ENCODE measurements at regions not wholly inside any gene's neighbourhood (a gene's known extent, or its start where the extent isn't known, plus 50 kb on each side); places are given as distances from the start of the nearest gene placed in this dataset.

DNA sequence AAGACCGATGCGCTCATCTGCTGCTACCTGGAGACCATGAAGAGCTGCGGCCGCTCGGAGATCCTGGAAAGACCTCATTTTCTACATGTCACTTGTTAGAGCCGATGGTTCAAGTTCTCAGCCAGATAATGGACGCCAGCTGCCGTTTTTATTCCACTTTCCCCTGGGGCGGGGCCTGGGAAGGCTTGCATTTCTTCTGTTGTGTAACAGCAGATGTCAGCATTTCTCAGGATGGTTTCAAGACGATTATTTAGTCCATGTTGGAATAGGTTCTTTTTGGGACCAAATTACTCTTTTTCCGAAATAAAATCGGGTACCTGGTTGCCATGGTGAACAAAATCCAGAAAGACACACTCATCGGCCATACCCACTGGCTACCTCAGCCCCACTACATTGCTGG is 1418.3 kb downstream of the CDH11 start:
- Mint-ChIP-seq H3K4me3 (no peak overlapping the region), H3K36me3 (ENCODE audit: low read depth) (no peaks in the 10 kb centered on the region), H3K27ac (no peak overlapping the region), H3K9me3 (peaks cover 21% of the 10 kb centered on the region), H3K4me1 (ENCODE audit: low read depth) (no peaks in the 10 kb centered on the region), H3K27me3 (no peaks in the 10 kb centered on the region)
- no peaks in the 10 kb centered on the region for H3K36me3 ChIP-seq (ENCODE audit: insufficient read depth, low read length)
- H3K4me1 ChIP-seq (ENCODE audit: insufficient read depth, low read length) = no peaks in the 10 kb centered on the region
- no peak for ATAC-seq (ENCODE audit: poor library complexity)
- peaks cover 0 to 27% of the 10 kb centered on the region in 2 experiments for H3K9me3 ChIP-seq (ENCODE audit: control insufficient read depth in 1 of 2, insufficient read depth in 1 of 2, low read length in 2 of 2)
- DNase-seq = no peak
- TF ChIP-seq, protein P1, sequence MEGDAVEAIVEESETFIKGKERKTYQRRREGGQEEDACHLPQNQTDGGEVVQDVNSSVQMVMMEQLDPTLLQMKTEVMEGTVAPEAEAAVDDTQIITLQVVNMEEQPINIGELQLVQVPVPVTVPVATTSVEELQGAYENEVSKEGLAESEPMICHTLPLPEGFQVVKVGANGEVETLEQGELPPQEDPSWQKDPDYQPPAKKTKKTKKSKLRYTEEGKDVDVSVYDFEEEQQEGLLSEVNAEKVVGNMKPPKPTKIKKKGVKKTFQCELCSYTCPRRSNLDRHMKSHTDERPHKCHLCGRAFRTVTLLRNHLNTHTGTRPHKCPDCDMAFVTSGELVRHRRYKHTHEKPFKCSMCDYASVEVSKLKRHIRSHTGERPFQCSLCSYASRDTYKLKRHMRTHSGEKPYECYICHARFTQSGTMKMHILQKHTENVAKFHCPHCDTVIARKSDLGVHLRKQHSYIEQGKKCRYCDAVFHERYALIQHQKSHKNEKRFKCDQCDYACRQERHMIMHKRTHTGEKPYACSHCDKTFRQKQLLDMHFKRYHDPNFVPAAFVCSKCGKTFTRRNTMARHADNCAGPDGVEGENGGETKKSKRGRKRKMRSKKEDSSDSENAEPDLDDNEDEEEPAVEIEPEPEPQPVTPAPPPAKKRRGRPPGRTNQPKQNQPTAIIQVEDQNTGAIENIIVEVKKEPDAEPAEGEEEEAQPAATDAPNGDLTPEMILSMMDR (IDR thresholded peaks at IDR 0.05) = no peak
- H3K27me3 ChIP-seq (ENCODE audit: control insufficient read depth in 1 of 2, insufficient read depth in 2 of 2, low read length in 2 of 2) = no peaks in the 10 kb centered on the region
- CTCF ChIA-PET = no interaction called here
- H3K27ac ChIP-seq (ENCODE audit: low read depth in 1 of 2, low read length in 2 of 2) = no peak overlapping the region
- POLR2A ChIA-PET = no interaction called here
- H3K4me3 ChIP-seq (ENCODE audit: low read length) = no peak overlapping the region
- intact Hi-C loops (cut with DNase I, micrococcal nuclease) = loop anchor here in 1 of 2 experiments (1.0 kb wide), 1 partner anchor 37 kb away; no protein-coding TSS in a partner anchor

- DNase-seq = no peak
- Histone ChIP-seq H3K9me3 (ENCODE audit: control insufficient read depth in 1 of 2, insufficient read depth in 1 of 2, low read length in 2 of 2) (peaks cover 0 to 32% of the 10 kb centered on the region in 2 experiments), H3K4me1 (ENCODE audit: insufficient read depth, low read length) (no peaks in the 10 kb centered on the region), H3K36me3 (ENCODE audit: insufficient read depth, low read length) (no peaks in the 10 kb centered on the region), H3K27me3 (ENCODE audit: control insufficient read depth in 1 of 2, insufficient read depth in 2 of 2, low read length in 2 of 2) (no peaks in the 10 kb centered on the region), H3K27ac (ENCODE audit: low read depth in 1 of 2, low read length in 2 of 2) (no peak overlapping the region), H3K4me3 (ENCODE audit: low read length) (no peak overlapping the region)
- CTCF ChIA-PET = no interaction called here
- Mint-ChIP-seq H3K27me3 (no peaks in the 10 kb centered on the region), H3K36me3 (ENCODE audit: low read depth) (no peaks in the 10 kb centered on the region), H3K9me3 (peaks cover 21% of the 10 kb centered on the region), H3K4me3 (no peak overlapping the region), H3K4me1 (ENCODE audit: low read depth) (no peaks in the 10 kb centered on the region), H3K27ac (no peak overlapping the region)
- no peak for ATAC-seq (ENCODE audit: poor library complexity)
- POLR2A ChIA-PET = no interaction called here
- intact Hi-C loops (cut with DNase I, micrococcal nuclease) = no loop called here
- TF ChIP-seq, protein P1 (IDR thresholded peaks at IDR 0.05) = no peak
These were observed 1418.8 kb downstream of the CDH11 start for GRCh38 chr16:63702981-63703590.

- no peaks in the 10 kb centered on the region for H3K27me3 Mint-ChIP-seq
- ATAC-seq (ENCODE audit: poor library complexity) = no peak
These were observed 1424.1 kb downstream of the CDH11 start for GRCh38 chr16:63697736-63698135.

More at GRCh38 chr16:63697736-63698135, 1424.1 kb downstream of the CDH11 start:
- Histone ChIP-seq H3K27me3 (ENCODE audit: control insufficient read depth in 1 of 2, insufficient read depth in 2 of 2, low read length in 2 of 2) (no peaks in the 10 kb centered on the region), H3K4me1 (ENCODE audit: insufficient read depth, low read length) (no peaks in the 10 kb centered on the region), H3K27ac (ENCODE audit: low read depth in 1 of 2, low read length in 2 of 2) (no peak overlapping the region), H3K36me3 (ENCODE audit: insufficient read depth, low read length) (no peaks in the 10 kb centered on the region), H3K4me3 (ENCODE audit: low read length) (no peak overlapping the region), H3K9me3 (ENCODE audit: control insufficient read depth in 1 of 2, insufficient read depth in 1 of 2, low read length in 2 of 2) (peaks cover 0 to 20% of the 10 kb centered on the region in 2 experiments)
- Mint-ChIP-seq H3K36me3 (ENCODE audit: low read depth) (no peaks in the 10 kb centered on the region), H3K27ac (no peak overlapping the region), H3K9me3 (peaks cover 21% of the 10 kb centered on the region), H3K4me1 (ENCODE audit: low read depth) (no peaks in the 10 kb centered on the region), H3K4me3 (no peak overlapping the region)
- TF ChIP-seq, protein P1 (IDR thresholded peaks at IDR 0.05) = no peak
- POLR2A ChIA-PET = no interaction called here
- intact Hi-C loops (cut with DNase I, micrococcal nuclease) = no loop called here
- CTCF ChIA-PET = no interaction called here
- DNase-seq = no peak

Measured in CD4-positive, alpha-beta T cell (primary cell).